ENCODE measurements at regions not wholly inside any gene's neighbourhood (a gene's known extent, or its start where the extent isn't known, plus 50 kb on each side); places are given as distances from the start of the nearest gene placed in this dataset.

DNA sequence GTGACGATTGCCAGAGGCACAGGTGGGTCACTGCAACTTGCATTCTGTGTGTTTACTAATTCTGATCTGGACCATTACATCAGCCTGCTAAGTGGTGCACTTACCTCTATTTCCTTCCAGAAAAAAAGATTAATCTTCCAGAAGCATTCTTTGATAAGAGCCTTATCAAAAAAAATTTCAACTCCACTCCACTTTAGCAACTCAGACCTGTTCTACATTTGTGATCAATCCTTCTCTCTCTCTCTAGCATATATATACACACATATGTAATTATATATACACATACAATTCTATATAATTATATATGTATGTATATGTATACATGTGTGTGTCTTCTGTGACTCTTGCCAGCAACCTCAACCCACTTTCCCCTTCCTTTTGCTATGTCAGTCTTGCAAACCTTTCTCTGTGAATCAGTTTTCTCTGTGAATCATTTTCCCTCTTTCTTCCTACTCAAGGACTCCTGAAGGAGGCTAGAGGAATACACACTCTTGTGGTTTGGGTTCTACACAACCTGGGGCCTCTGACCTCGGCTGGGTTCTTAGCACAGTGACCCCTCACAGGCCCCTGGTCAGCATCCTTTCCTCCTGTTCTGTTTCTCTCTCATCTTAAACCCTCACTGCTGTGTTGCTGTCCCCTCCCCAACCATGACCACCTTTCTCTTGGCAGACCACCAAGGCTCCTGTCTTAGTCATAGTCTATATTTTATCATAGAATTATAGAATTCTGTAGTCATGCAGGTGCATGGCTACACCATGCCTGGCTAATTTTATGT is 130.4 kb upstream of the PELI1 start:
- TF ChIP-seq, protein P1, sequence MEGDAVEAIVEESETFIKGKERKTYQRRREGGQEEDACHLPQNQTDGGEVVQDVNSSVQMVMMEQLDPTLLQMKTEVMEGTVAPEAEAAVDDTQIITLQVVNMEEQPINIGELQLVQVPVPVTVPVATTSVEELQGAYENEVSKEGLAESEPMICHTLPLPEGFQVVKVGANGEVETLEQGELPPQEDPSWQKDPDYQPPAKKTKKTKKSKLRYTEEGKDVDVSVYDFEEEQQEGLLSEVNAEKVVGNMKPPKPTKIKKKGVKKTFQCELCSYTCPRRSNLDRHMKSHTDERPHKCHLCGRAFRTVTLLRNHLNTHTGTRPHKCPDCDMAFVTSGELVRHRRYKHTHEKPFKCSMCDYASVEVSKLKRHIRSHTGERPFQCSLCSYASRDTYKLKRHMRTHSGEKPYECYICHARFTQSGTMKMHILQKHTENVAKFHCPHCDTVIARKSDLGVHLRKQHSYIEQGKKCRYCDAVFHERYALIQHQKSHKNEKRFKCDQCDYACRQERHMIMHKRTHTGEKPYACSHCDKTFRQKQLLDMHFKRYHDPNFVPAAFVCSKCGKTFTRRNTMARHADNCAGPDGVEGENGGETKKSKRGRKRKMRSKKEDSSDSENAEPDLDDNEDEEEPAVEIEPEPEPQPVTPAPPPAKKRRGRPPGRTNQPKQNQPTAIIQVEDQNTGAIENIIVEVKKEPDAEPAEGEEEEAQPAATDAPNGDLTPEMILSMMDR (IDR thresholded peaks at IDR 0.05; ENCODE audit: low read length): no peak
- no peak for TF ChIP-seq EZH2 (optimal IDR thresholded peaks at IDR 0.05; ENCODE audit: low read depth, low read length)
